WTC11 (cell line): ENCODE measurements at regions not wholly inside any gene's neighbourhood (a gene's known extent, or its start where the extent isn't known, plus 50 kb on each side); places are given as distances from the start of the nearest gene placed in this dataset.
"Not testable (repeated sequence)": the region's sequence is repeated elsewhere in the genome, so short reads cannot be mapped to it uniquely, and the experiment has no call there.

Experiments
- KAT7 ChIP-seq: sonication (generic); formaldehyde crosslinking; IDR thresholded peaks from 2 replicates; pipeline ENCODE4 v1.8.1; 2023; ENCODE audit warnings: missing genetic modification reagents, mild to moderate bottlenecking, borderline replicate concordance
- MAX ChIP-seq: sonication (generic); formaldehyde crosslinking; IDR thresholded peaks from 2 replicates; pipeline ENCODE4 v1.8.0; 2022; ENCODE audit warnings: mild to moderate bottlenecking, missing genetic modification reagents
- NR2C2 ChIP-seq: sonication (generic); formaldehyde crosslinking; IDR thresholded peaks from 2 replicates; pipeline ENCODE4 v1.8.0; 2022; ENCODE audit warnings: mild to moderate bottlenecking, missing genetic modification reagents
- RELA ChIP-seq: sonication (generic); formaldehyde crosslinking; IDR thresholded peaks from 2 replicates; pipeline ENCODE4 v1.8.1; 2022; ENCODE audit warnings: missing genetic modification reagents, mild to moderate bottlenecking, borderline replicate concordance
- SOX15 ChIP-seq: fragments of 250-450 bp; sonication (Bioruptor Pico); IDR thresholded peaks from 2 replicates; pipeline ENCODE4 v1.9.0; 2021; ENCODE audit warnings: mild to moderate bottlenecking
- TF ChIP-seq, protein P1 (sequence below): fragments of 200-600 bp; IDR thresholded peaks from 2 replicates; pipeline ENCODE4 v1.8.0; 2022; ENCODE audit warnings: antibody characterized with exemption

GRCh38 chr2:200124665-200125368 lies 169.4 kb downstream of the MAIP1 start:
- TF ChIP-seq, protein P1, sequence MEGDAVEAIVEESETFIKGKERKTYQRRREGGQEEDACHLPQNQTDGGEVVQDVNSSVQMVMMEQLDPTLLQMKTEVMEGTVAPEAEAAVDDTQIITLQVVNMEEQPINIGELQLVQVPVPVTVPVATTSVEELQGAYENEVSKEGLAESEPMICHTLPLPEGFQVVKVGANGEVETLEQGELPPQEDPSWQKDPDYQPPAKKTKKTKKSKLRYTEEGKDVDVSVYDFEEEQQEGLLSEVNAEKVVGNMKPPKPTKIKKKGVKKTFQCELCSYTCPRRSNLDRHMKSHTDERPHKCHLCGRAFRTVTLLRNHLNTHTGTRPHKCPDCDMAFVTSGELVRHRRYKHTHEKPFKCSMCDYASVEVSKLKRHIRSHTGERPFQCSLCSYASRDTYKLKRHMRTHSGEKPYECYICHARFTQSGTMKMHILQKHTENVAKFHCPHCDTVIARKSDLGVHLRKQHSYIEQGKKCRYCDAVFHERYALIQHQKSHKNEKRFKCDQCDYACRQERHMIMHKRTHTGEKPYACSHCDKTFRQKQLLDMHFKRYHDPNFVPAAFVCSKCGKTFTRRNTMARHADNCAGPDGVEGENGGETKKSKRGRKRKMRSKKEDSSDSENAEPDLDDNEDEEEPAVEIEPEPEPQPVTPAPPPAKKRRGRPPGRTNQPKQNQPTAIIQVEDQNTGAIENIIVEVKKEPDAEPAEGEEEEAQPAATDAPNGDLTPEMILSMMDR, result not testable (repeated sequence)
- not testable (repeated sequence) for TF ChIP-seq KAT7, NR2C2, RELA, MAX, SOX15 (CRISPR knock-in tag)
